ENCODE measurements at regions not wholly inside any gene's neighbourhood (a gene's known extent, or its start where the extent isn't known, plus 50 kb on each side); places are given as distances from the start of the nearest gene placed in this dataset.
"Not testable (repeated sequence)": the region's sequence is repeated elsewhere in the genome, so short reads cannot be mapped to it uniquely, and the experiment has no call there.

DNA sequence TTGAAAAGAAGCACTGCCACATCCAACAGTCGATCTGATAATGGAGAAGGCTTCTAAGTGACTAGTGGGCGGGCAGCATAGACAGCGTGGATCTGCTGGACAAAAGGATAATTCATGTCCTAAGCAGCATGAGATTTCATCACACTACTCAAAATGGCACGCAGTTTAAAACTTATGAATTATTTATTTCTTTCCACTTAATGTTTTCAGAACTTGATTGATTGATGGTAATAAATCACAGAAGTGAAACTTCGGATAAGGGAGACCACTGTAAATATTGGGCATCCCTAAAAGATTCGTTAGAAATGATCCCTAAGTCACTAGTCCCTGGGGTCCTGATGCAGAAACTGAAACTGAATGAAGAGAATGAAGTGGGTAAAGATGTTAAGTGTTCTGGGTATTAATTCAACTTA lies 93.0 kb upstream of the ANK2 start:
- no peak overlapping the region for H3K4me3 ChIP-seq
- H3K9me3 ChIP-seq: no peaks in the 10 kb centered on the region
- intact Hi-C loops (cut with DNase I): no loop called here
- TF ChIP-seq, protein P1, sequence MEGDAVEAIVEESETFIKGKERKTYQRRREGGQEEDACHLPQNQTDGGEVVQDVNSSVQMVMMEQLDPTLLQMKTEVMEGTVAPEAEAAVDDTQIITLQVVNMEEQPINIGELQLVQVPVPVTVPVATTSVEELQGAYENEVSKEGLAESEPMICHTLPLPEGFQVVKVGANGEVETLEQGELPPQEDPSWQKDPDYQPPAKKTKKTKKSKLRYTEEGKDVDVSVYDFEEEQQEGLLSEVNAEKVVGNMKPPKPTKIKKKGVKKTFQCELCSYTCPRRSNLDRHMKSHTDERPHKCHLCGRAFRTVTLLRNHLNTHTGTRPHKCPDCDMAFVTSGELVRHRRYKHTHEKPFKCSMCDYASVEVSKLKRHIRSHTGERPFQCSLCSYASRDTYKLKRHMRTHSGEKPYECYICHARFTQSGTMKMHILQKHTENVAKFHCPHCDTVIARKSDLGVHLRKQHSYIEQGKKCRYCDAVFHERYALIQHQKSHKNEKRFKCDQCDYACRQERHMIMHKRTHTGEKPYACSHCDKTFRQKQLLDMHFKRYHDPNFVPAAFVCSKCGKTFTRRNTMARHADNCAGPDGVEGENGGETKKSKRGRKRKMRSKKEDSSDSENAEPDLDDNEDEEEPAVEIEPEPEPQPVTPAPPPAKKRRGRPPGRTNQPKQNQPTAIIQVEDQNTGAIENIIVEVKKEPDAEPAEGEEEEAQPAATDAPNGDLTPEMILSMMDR (IDR thresholded peaks at IDR 0.05): no peak
- no peaks in the 10 kb centered on the region for H3K36me3 ChIP-seq
- no peaks in the 10 kb centered on the region for H3K4me1 ChIP-seq
- no peak for DNase-seq (ENCODE audit: low spot score in 2 of 2)
- H3K27me3 ChIP-seq: no peaks in the 10 kb centered on the region
- no peak overlapping the region for H3K27ac ChIP-seq

DNA sequence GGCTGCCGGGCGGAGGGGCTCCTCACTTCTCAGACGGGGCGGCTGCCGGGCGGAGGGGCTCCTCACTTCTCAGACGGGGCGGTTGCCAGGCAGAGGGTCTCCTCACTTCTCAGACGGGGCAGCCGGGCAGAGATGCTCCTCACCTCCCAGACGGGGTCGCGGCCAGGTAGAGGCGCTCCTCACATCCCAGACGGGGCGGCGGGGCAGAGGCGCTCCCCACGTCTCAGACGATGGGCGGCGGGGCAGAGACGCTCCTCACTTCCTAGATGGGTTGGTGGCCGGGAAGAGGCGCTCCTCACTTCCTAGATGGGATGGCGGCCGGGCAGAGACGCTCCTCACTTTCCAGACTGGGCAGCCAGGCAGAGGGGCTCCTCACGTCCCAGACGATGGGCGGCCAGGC lies 91.7 kb upstream of the ANK2 start:
- H3K36me3 ChIP-seq; H3K27me3 ChIP-seq; H3K27ac ChIP-seq; H3K4me1 ChIP-seq; DNase-seq (ENCODE audit: low spot score in 2 of 2); H3K9me3 ChIP-seq; intact Hi-C loops (cut with DNase I); H3K4me3 ChIP-seq: not testable (repeated sequence)

DNA sequence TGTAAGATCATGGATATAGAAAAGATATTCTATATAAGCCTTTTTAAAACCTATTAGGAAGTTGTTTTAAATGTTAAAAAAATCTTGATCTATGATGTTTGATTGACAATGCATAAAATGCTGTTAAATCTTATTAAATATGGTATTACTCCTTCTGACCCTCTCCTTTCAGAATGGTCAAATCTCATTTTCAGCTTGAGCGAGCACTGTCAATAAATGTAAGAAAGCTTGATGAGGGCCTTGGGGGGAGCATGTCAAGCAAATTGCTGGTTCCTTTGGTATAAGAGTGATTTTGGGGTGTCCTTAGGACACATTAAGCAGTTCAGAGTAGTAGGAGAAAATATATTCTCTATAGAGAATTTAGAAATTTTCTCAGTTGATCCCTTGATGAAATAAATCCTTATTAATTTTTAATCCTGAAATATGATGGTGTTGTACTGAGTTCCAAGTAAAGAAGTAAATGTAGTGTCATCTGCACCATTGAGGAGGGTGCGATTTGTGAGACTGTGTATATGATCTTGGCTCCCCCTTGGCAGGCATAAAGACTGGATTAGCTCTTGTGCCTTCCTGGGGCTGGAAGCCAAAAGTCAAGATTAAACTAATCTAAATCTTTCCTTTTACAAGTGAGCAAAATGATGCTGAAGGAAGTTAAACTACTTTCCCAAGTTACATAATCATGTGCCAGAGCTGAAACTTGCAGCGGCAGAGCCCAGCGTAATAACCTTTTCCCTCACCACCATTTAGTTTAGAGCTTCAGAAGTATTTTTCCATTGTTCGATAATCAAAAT lies 82.6 kb upstream of the ANK2 start:
- intact Hi-C loops (cut with DNase I): no loop called here

DNA sequence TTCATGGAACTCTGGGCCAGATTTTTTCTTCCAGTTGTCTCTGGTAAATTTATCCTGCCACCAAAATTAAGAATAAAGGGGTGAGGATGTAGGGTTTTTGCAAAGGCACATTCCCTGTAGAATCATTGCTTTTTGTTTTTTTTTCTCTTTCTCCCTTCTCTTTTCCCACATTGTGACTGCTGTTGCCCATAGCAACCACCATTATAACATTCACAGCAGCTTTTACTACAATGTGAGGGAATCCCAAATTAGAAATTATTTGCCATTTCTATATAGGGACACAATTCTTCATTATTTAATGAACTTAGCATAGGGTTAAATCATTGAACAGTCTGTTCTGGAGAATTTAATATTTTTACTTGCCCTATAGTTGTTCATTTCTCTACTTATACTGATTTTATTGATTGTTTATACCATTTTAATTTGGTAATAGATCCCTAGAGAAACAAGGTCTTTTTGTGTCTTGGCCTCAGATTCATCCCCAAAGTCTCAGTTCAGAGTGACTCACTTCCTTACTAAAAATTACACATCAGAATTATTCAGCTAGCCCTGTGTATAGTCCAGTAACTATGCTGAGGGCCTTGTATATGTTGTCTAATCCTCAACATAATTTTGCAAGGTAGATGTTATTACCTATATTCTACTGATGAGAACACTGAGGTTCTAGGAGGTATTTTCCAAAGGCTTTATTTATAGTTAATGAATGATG lies 80.8 kb upstream of the ANK2 start:
- Histone ChIP-seq H3K4me1 (no peaks in the 10 kb centered on the region), H3K27ac (no peak overlapping the region), H3K4me3 (no peak overlapping the region), H3K27me3 (no peaks in the 10 kb centered on the region), H3K9me3 (no peaks in the 10 kb centered on the region), H3K36me3 (no peaks in the 10 kb centered on the region)
- no peak for DNase-seq (ENCODE audit: low spot score in 2 of 2)
- intact Hi-C loops (cut with DNase I): no loop called here
- TF ChIP-seq, protein P1 (IDR thresholded peaks at IDR 0.05): no peak

More for the DNA sequence above, 82.6 kb upstream of the ANK2 start:
- Histone ChIP-seq H3K27me3 (no peaks in the 10 kb centered on the region), H3K36me3 (no peaks in the 10 kb centered on the region), H3K9me3 (no peaks in the 10 kb centered on the region), H3K4me3 (no peak overlapping the region), H3K4me1 (no peaks in the 10 kb centered on the region), H3K27ac (no peak overlapping the region)
- TF ChIP-seq, protein P1 (IDR thresholded peaks at IDR 0.05): no peak
- no peak for DNase-seq (ENCODE audit: low spot score in 2 of 2)

DNA sequence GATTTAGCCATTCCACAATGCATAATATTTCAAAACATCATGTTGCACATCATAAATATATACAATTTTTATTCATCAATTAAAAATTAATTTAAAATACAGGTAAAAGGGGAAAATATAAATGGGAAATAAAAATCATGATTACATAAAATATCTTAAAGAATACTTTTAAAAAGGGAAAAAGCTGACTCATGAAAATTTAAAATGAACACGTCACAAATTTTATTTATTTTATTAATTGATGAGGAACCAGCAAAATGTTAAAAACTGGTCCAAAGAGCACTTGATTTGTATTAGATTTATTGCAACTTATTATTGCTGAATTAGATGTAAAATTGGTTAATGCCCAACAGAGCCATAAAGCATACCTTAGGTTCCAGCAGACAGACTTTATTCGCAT lies 78.5 kb upstream of the ANK2 start:
- no peaks in the 10 kb centered on the region for H3K4me1 ChIP-seq

More for the DNA sequence above, 78.5 kb upstream of the ANK2 start:
- Histone ChIP-seq H3K36me3 (no peaks in the 10 kb centered on the region), H3K27me3 (no peaks in the 10 kb centered on the region), H3K4me3 (no peak overlapping the region), H3K27ac (no peak overlapping the region), H3K9me3 (no peaks in the 10 kb centered on the region)
- TF ChIP-seq, protein P1 (IDR thresholded peaks at IDR 0.05): no peak
- DNase-seq (ENCODE audit: low spot score in 2 of 2): no peak
- intact Hi-C loops (cut with DNase I): no loop called here
